HEK293 (cell line): ENCODE measurements at regions not wholly inside any gene's neighbourhood (a gene's known extent, or its start where the extent isn't known, plus 50 kb on each side); places are given as distances from the start of the nearest gene placed in this dataset.

Experiments
- CTCF ChIA-PET: fragments of 350-600 bp; formaldehyde crosslinking; extraction: SDS; loops from one replicate; lab custom pipeline; 2021; ENCODE audit warnings: antibody characterized with exemption; lab: Yijun Ruan, JAX
- POLR2A ChIA-PET: fragments of 300-600 bp; formaldehyde crosslinking; extraction: SDS; loops from one replicate; lab custom pipeline; 2020; ENCODE audit warnings: antibody characterized with exemption, inconsistent platforms; lab: Yijun Ruan, JAX
- H3K27ac ChIP-seq: fragments of 200-500 bp; sonication (Bioruptor generic); 2 replicates; pipeline ENCODE4 v1.5.1; 2014; ENCODE audit warnings: low read depth, low read length, control low read depth, inconsistent platforms; ENCODE audit errors: extremely low read depth
- H3K36me3 ChIP-seq, 2 experiments: fragments of 200-500 bp in 1 of 2; sonication (Bioruptor generic) in 1 of 2; 1 replicate in 1 of 2; 2 replicates in 1 of 2; pipeline ENCODE4 v1.5.1; 2014 to 2017; ENCODE audit warnings: inconsistent platforms in 2 of 2, low read length in 2 of 2; ENCODE audit not compliant: control insufficient read depth in 2 of 2, insufficient read depth in 1 of 2
- H3K4me1 ChIP-seq: fragments of 200-500 bp; sonication (Bioruptor generic); 2 replicates; pipeline ENCODE4 v1.5.1; 2014; ENCODE audit warnings: mild to moderate bottlenecking, low read length, inconsistent platforms; ENCODE audit not compliant: control insufficient read depth, insufficient read depth
- H3K4me3 ChIP-seq: 2 replicates; pipeline ENCODE4 v1.5.1; 2011; ENCODE audit warnings: low read depth, mild to moderate bottlenecking, control low read depth, low read length, moderate library complexity
- H3K9me3 ChIP-seq: fragments of 200-500 bp; sonication (Bioruptor generic); 2 replicates; pipeline ENCODE4 v1.5.1; 2014; ENCODE audit warnings: low read depth, low read length, inconsistent platforms; ENCODE audit not compliant: control insufficient read depth, insufficient read depth
- BCL11B ChIP-seq: fragments of 450-650 bp; formaldehyde crosslinking; IDR thresholded peaks from 2 replicates; pipeline ENCODE4 v1.5.1; 2016; ENCODE audit warnings: low read depth, missing biosample characterization, missing genetic modification characterization
- HIC1 ChIP-seq: fragments of 450-650 bp; formaldehyde crosslinking; IDR thresholded peaks from 2 replicates; pipeline ENCODE4 v1.5.1; 2016; ENCODE audit warnings: missing biosample characterization, missing genetic modification characterization
- KLF7 ChIP-seq: fragments of 450-650 bp; formaldehyde crosslinking; IDR thresholded peaks from 2 replicates; pipeline ENCODE4 v1.5.1; 2016; ENCODE audit warnings: missing biosample characterization, missing genetic modification characterization, borderline replicate concordance
- PRDM6 ChIP-seq: fragments of 450-650 bp; formaldehyde crosslinking; IDR thresholded peaks from 2 replicates; pipeline ENCODE4 v1.5.1; 2017; ENCODE audit warnings: missing biosample characterization, missing genetic modification characterization
- REPIN1 ChIP-seq: fragments of 450-650 bp; formaldehyde crosslinking; IDR thresholded peaks from 2 replicates; pipeline ENCODE4 v1.5.1; 2017; ENCODE audit warnings: missing biosample characterization, missing genetic modification characterization, low read depth
- SP2 ChIP-seq: fragments of 450-650 bp; formaldehyde crosslinking; IDR thresholded peaks from 2 replicates; pipeline ENCODE4 v1.5.1; 2016; ENCODE audit warnings: missing biosample characterization, missing genetic modification characterization
- YY1 ChIP-seq: fragments of 450-650 bp; formaldehyde crosslinking; IDR thresholded peaks from 2 replicates; pipeline ENCODE4 v1.5.1; 2018; ENCODE audit warnings: missing biosample characterization, missing genetic modification characterization
- ZNF155 ChIP-seq: fragments of 450-650 bp; formaldehyde crosslinking; IDR thresholded peaks from 2 replicates; pipeline ENCODE4 v1.5.1; 2016; ENCODE audit warnings: missing biosample characterization, missing genetic modification characterization
- ZNF157 ChIP-seq: fragments of 450-650 bp; formaldehyde crosslinking; IDR thresholded peaks from 2 replicates; pipeline ENCODE4 v1.5.1; 2016; ENCODE audit warnings: missing biosample characterization, missing genetic modification characterization
- ZNF202 ChIP-seq: fragments of 450-650 bp; formaldehyde crosslinking; IDR thresholded peaks from 2 replicates; pipeline ENCODE4 v1.5.1; 2016; ENCODE audit warnings: missing biosample characterization, missing genetic modification characterization, borderline replicate concordance
- ZNF221 ChIP-seq: fragments of 450-650 bp; formaldehyde crosslinking; IDR thresholded peaks from 2 replicates; pipeline ENCODE4 v1.5.1; 2017; ENCODE audit warnings: missing biosample characterization, missing genetic modification characterization, borderline replicate concordance
- ZNF223 ChIP-seq: fragments of 450-650 bp; formaldehyde crosslinking; IDR thresholded peaks from 2 replicates; pipeline ENCODE4 v1.5.1; 2016; ENCODE audit warnings: missing biosample characterization, missing genetic modification characterization
- ZNF362 ChIP-seq: fragments of 450-650 bp; formaldehyde crosslinking; IDR thresholded peaks from 2 replicates; pipeline ENCODE4 v1.5.1; 2016; ENCODE audit warnings: missing biosample characterization, missing genetic modification characterization
- ZNF501 ChIP-seq: fragments of 450-650 bp; formaldehyde crosslinking; IDR thresholded peaks from 2 replicates; pipeline ENCODE4 v1.5.1; 2016; ENCODE audit warnings: missing biosample characterization, missing genetic modification characterization
- ZNF544 ChIP-seq: fragments of 450-650 bp; formaldehyde crosslinking; IDR thresholded peaks from 2 replicates; pipeline ENCODE4 v1.5.0; 2017; ENCODE audit warnings: missing biosample characterization, missing genetic modification characterization
- ZNF558 ChIP-seq: fragments of 450-650 bp; formaldehyde crosslinking; IDR thresholded peaks from 2 replicates; pipeline ENCODE4 v1.5.1; 2016; ENCODE audit warnings: missing biosample characterization, missing genetic modification characterization
- ZNF561 ChIP-seq: fragments of 450-650 bp; IDR thresholded peaks from 2 replicates; pipeline ENCODE4 v1.5.1; 2018; ENCODE audit warnings: missing biosample characterization, missing genetic modification characterization, borderline replicate concordance
- ZNF610 ChIP-seq: fragments of 450-650 bp; formaldehyde crosslinking; IDR thresholded peaks from 2 replicates; pipeline ENCODE4 v1.5.1; 2016; ENCODE audit warnings: missing biosample characterization, missing genetic modification characterization, borderline replicate concordance
- ZNF792 ChIP-seq: fragments of 450-650 bp; formaldehyde crosslinking; IDR thresholded peaks from 2 replicates; pipeline ENCODE4 v1.5.1; 2016; ENCODE audit warnings: missing biosample characterization, missing genetic modification characterization

- TF ChIP-seq YY1 (tag by site-specific recombination) = no peak
- no peak for TF ChIP-seq ZNF610 (tag by site-specific recombination)
- TF ChIP-seq SP2 (tag by site-specific recombination) = no peak
- TF ChIP-seq PRDM6 (tag by site-specific recombination) = no peak
- H3K4me3 ChIP-seq = no peak overlapping the region
- ChIA-PET POLR2A (no interaction called here), CTCF (interaction anchor here (0.6 to 1.6 kb wide), 2 partner anchors 22 to 1020 kb away, joined by 3 to 10 read pairs; no protein-coding TSS in a partner anchor)
- no peaks in the 10 kb centered on the region for H3K36me3 ChIP-seq
- no peaks in the 10 kb centered on the region for H3K9me3 ChIP-seq
- no peak overlapping the region for H3K27ac ChIP-seq
- peaks cover 2% of the 10 kb centered on the region; the same call in 1 of the 2 replicates for H3K4me1 ChIP-seq
These were observed 162.4 kb upstream of the FMN2 start for GRCh38 chr1:239929317-239929716.

- peaks cover 2% of the 10 kb centered on the region; the same call in 1 of the 2 replicates for H3K4me1 ChIP-seq
- no peaks in the 10 kb centered on the region for H3K9me3 ChIP-seq
- H3K27ac ChIP-seq = no peak overlapping the region
- no peak for TF ChIP-seq ZNF610 (tag by site-specific recombination)
- TF ChIP-seq ZNF362 = no peak
- TF ChIP-seq ZNF501 = no peak
- TF ChIP-seq ZNF221 = no peak
- no peak overlapping the region for H3K4me3 ChIP-seq
- no peaks in the 10 kb centered on the region for H3K36me3 ChIP-seq
- ChIA-PET CTCF (interaction anchor here (0.6 to 1.1 kb wide), 3 partner anchors 73 to 240 kb away, joined by 3 to 7 read pairs (median 5); no protein-coding TSS in a partner anchor), POLR2A (interaction anchor here (0.6 kb wide), 1 partner anchor 376 kb away, joined by 3 read pairs; no protein-coding TSS in a partner anchor)
These were observed 160.9 kb upstream of the FMN2 start for GRCh38 chr1:239930686-239931262.

GRCh38 chr1:239931341-239931740 is 160.3 kb upstream of the FMN2 start:
- Histone ChIP-seq H3K4me1 (peaks cover 2% of the 10 kb centered on the region; the same call in 1 of the 2 replicates), H3K9me3 (no peaks in the 10 kb centered on the region), H3K36me3 (no peaks in the 10 kb centered on the region), H3K4me3 (no peak overlapping the region), H3K27ac (no peak overlapping the region)
- no peak for TF ChIP-seq ZNF792 (tag by site-specific recombination)
- TF ChIP-seq HIC1 (tag by site-specific recombination) = no peak
- TF ChIP-seq ZNF155 = no peak
- no peak for TF ChIP-seq ZNF202
- TF ChIP-seq ZNF544 (tag by site-specific recombination) = no peak
- no peak for TF ChIP-seq ZNF157 (tag by site-specific recombination)
- TF ChIP-seq BCL11B (tag by site-specific recombination) = no peak
- TF ChIP-seq ZNF223 (tag by site-specific recombination) = no peak
- TF ChIP-seq REPIN1 (tag by site-specific recombination) = no peak
- no peak for TF ChIP-seq KLF7 (tag by site-specific recombination)
- TF ChIP-seq ZNF558 (tag by site-specific recombination) = no peak
- TF ChIP-seq ZNF561 (tag by site-specific recombination) = no peak
- POLR2A ChIA-PET = no interaction called here
- CTCF ChIA-PET = interaction anchor here (0.5 to 1.1 kb wide), 4 partner anchors 72 to 240 kb away, joined by 3 to 7 read pairs (median 4); no protein-coding TSS in a partner anchor
